OCI-LY1 (cell line): ENCODE measurements at regions not wholly inside any gene's neighbourhood (a gene's known extent, or its start where the extent isn't known, plus 50 kb on each side); places are given as distances from the start of the nearest gene placed in this dataset.

Experiments
- H2AFZ ChIP-seq: fragments of 200-600 bp; sonication (generic), shearing (Covaris generic); 2 replicates; pipeline ENCODE4 v1.6.0; 2014; ENCODE audit warnings: antibody characterized with exemption, mild to moderate bottlenecking, low read length
- H3F3A ChIP-seq: fragments of 200-600 bp; sonication (generic), shearing (Covaris generic); 2 replicates; pipeline ENCODE4 v1.6.0; 2014; ENCODE audit warnings: mild to moderate bottlenecking, antibody characterized with exemption, low read length, moderate library complexity; ENCODE audit not compliant: insufficient read depth
- H3K27ac ChIP-seq: fragments of 200-600 bp; sonication (generic); 2 replicates; pipeline ENCODE4 v1.5.1; 2014; ENCODE audit warnings: low read length, mixed run types, mild to moderate bottlenecking, low read depth; ENCODE audit not compliant: poor library complexity, severe bottlenecking
- H3K27me3 ChIP-seq: fragments of 200-600 bp; sonication (generic); 2 replicates; pipeline ENCODE4 v1.6.0; 2014; ENCODE audit warnings: antibody characterized with exemption, mild to moderate bottlenecking, low read length, moderate library complexity; ENCODE audit not compliant: insufficient read depth
- H3K36me3 ChIP-seq: fragments of 200-600 bp; sonication (generic); 2 replicates; pipeline ENCODE4 v1.6.1; 2014; ENCODE audit warnings: mild to moderate bottlenecking, antibody characterized with exemption, low read length, moderate library complexity, mixed read lengths; ENCODE audit not compliant: insufficient read depth
- H3K4me1 ChIP-seq: fragments of 200-600 bp; sonication (generic); 2 replicates; pipeline ENCODE4 v1.5.1; 2014; ENCODE audit warnings: mild to moderate bottlenecking, low read length, moderate library complexity; ENCODE audit not compliant: insufficient read depth, severe bottlenecking
- H3K4me2 ChIP-seq: fragments of 200-600 bp; sonication (generic), shearing (Covaris generic); 2 replicates; pipeline ENCODE4 v1.6.1; 2014; ENCODE audit warnings: low read length
- H3K4me3 ChIP-seq: fragments of 200-600 bp; sonication (generic); 2 replicates; pipeline ENCODE4 v1.5.1; 2014; ENCODE audit warnings: low read length, low read depth, mild to moderate bottlenecking, mixed read lengths; ENCODE audit not compliant: poor library complexity, severe bottlenecking
- H3K79me2 ChIP-seq: fragments of 200-600 bp; shearing (Covaris generic); 2 replicates; pipeline ENCODE4 v1.6.1; 2016; ENCODE audit warnings: mixed run types, low read length, mixed read lengths; ENCODE audit not compliant: insufficient read depth
- H3K9ac ChIP-seq: fragments of 200-600 bp; sonication (generic), shearing (Covaris generic); 2 replicates; pipeline ENCODE4 v1.6.1; 2014; ENCODE audit warnings: mild to moderate bottlenecking, low read length, mixed read lengths
- H3K9me2 ChIP-seq: fragments of 200-600 bp; sonication (generic), shearing (Covaris generic); 2 replicates; pipeline ENCODE4 v1.6.1; 2014; ENCODE audit warnings: low read depth, mild to moderate bottlenecking, low read length, mixed read lengths
- H3K9me3 ChIP-seq: fragments of 200-600 bp; shearing (Covaris generic); 2 replicates; pipeline ENCODE4 v1.6.1; 2014; ENCODE audit warnings: low read length, mixed read lengths
- H4K20me1 ChIP-seq: fragments of 200-600 bp; sonication (generic), shearing (Covaris generic); 2 replicates; pipeline ENCODE4 v1.6.0; 2016; ENCODE audit warnings: mild to moderate bottlenecking, low read length; ENCODE audit not compliant: insufficient read depth
- EZH2 ChIP-seq: fragments of 200-600 bp; sonication (generic), shearing (Covaris generic); IDR thresholded peaks from 2 replicates; pipeline ENCODE4 v1.8.0; 2017; ENCODE audit warnings: borderline replicate concordance, mixed run types, mild to moderate bottlenecking, antibody characterized with exemption, low read length, moderate library complexity, mixed read lengths
- TF ChIP-seq, protein P1 (sequence below): fragments of 200-600 bp; sonication (generic), shearing (Covaris generic); IDR thresholded peaks from 2 replicates; pipeline ENCODE4 v1.5.1; 2017; ENCODE audit warnings: mild to moderate bottlenecking, antibody characterized with exemption, low read length, moderate library complexity, mixed read lengths

DNA sequence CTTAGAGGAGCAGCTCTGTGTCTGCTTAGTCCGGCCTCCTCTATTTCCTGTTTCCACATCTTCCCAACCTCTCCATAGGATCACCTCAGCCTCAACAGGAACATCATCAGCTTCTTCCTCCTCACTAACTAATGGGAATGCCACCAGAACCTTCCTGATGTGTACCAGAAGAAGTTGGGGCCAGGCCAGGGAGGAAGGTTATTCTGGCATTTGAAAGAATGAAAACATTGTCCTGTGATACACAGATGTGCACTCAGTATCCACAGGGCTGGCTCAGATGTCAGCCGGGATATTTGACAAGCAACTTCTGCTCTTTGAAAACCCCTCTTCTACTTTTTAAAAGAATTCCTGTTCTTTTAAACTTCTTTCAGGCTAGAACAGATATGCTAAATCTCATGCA is 63.6 kb downstream of the TMEM30B start:
- H3F3A ChIP-seq: no peaks in the 10 kb centered on the region
- no peaks in the 10 kb centered on the region for H3K27me3 ChIP-seq
- no peak overlapping the region for H3K4me3 ChIP-seq
- H2AFZ ChIP-seq: no peak overlapping the region
- no peak overlapping the region for H3K9ac ChIP-seq
- no peaks in the 10 kb centered on the region for H3K36me3 ChIP-seq
- no peaks in the 10 kb centered on the region for H4K20me1 ChIP-seq
- H3K4me1 ChIP-seq: no peaks in the 10 kb centered on the region
- H3K9me2 ChIP-seq: no peaks in the 10 kb centered on the region
- TF ChIP-seq, protein P1, sequence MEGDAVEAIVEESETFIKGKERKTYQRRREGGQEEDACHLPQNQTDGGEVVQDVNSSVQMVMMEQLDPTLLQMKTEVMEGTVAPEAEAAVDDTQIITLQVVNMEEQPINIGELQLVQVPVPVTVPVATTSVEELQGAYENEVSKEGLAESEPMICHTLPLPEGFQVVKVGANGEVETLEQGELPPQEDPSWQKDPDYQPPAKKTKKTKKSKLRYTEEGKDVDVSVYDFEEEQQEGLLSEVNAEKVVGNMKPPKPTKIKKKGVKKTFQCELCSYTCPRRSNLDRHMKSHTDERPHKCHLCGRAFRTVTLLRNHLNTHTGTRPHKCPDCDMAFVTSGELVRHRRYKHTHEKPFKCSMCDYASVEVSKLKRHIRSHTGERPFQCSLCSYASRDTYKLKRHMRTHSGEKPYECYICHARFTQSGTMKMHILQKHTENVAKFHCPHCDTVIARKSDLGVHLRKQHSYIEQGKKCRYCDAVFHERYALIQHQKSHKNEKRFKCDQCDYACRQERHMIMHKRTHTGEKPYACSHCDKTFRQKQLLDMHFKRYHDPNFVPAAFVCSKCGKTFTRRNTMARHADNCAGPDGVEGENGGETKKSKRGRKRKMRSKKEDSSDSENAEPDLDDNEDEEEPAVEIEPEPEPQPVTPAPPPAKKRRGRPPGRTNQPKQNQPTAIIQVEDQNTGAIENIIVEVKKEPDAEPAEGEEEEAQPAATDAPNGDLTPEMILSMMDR: no peak
- no peak for TF ChIP-seq EZH2
- H3K9me3 ChIP-seq: no peaks in the 10 kb centered on the region
- no peaks in the 10 kb centered on the region for H3K79me2 ChIP-seq
- no peak overlapping the region for H3K27ac ChIP-seq
- no peak overlapping the region for H3K4me2 ChIP-seq

DNA sequence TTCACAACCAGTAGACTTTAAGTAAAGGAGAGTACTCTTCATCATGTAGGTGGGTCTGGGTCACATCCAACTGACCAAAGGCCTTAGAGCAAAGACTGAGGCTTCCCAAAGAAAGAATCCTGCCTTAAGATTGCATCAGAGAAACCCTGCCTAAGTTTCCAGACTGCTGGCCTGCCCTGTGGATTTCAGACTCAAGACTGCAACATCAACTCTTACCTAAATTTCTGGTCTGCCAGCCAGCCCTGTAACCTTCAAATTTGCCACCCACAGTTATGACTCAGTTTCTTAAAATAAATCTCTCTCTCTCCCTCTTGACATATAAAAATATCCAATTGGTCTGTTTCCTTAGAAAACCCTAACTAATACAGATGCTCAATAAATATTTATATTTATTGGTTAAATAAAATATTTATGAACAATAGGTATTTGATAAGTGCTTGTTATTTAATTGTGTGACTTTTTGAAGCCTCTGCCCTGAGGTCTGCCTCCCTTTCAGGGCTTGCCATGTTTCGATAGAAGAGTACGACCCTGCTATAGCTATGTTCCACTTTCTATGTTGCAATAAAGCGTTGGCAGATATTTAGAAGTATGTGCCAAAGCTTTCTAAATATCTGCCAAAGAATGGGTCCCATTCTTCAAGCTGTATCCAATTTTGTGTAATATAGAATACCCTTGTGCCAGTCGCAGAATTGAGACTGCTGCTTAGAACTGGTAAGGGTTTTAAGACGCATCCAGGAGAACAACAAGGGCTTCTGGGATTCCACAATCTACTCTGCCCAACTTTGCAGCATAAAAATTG is 65.7 kb downstream of the TMEM30B start:
- no peaks in the 10 kb centered on the region for H4K20me1 ChIP-seq
- no peaks in the 10 kb centered on the region for H3F3A ChIP-seq
- no peaks in the 10 kb centered on the region for H3K27me3 ChIP-seq
- no peak overlapping the region for H3K27ac ChIP-seq
- no peaks in the 10 kb centered on the region for H3K9me2 ChIP-seq
- no peaks in the 10 kb centered on the region for H3K36me3 ChIP-seq
- H3K4me1 ChIP-seq: peaks cover 7% of the 10 kb centered on the region
- H3K4me3 ChIP-seq: no peak overlapping the region
- no peaks in the 10 kb centered on the region for H3K9me3 ChIP-seq
- H3K4me2 ChIP-seq: no peak overlapping the region
- H3K9ac ChIP-seq: no peak overlapping the region
- TF ChIP-seq, protein P1: no peak
- TF ChIP-seq EZH2: no peak
- no peak overlapping the region for H2AFZ ChIP-seq
- no peaks in the 10 kb centered on the region for H3K79me2 ChIP-seq

DNA sequence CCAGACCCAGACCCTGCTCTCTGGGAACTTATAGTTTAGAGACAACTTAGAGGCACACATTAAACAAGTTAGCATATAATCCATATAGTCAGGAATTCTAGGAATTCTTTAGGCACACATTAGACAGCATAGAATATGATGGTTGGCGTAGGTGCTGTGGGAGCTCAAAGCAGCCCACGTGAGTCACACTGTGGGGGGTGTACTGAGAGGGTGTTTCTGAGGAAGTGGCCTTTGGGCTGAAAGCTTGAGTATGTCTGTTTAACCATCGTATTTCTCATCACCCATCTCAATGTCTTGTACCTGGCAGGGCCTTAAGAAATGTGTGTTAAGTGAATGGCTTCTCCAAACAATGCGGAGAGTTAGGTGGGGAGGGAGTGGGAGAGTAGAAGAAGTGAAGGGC is 67.2 kb downstream of the TMEM30B start:
- Histone ChIP-seq H3K79me2 (no peaks in the 10 kb centered on the region), H2AFZ (no peak overlapping the region), H3F3A (no peaks in the 10 kb centered on the region), H3K4me1 (peaks cover 7% of the 10 kb centered on the region), H3K9me2 (no peaks in the 10 kb centered on the region), H3K4me2 (no peak overlapping the region), H3K9ac (no peak overlapping the region), H3K27me3 (no peaks in the 10 kb centered on the region), H3K27ac (no peak overlapping the region), H3K4me3 (no peak overlapping the region), H3K9me3 (no peaks in the 10 kb centered on the region), H4K20me1 (no peaks in the 10 kb centered on the region), H3K36me3 (no peaks in the 10 kb centered on the region)
- TF ChIP-seq, protein P1: no peak
- TF ChIP-seq EZH2: no peak
